EL (cell line): ENCODE measurements at regions not wholly inside any gene's neighbourhood (a gene's known extent, or its start where the extent isn't known, plus 50 kb on each side); places are given as distances from the start of the nearest gene placed in this dataset.
A peak's percentile ranks its signal among the peaks of the same experiment; 100 is the strongest.

Source experiments
- DNase-seq: peaks from one replicate; pipeline ENCODE4 v3.0.0-alpha.2; 2016

- no peak for DNase-seq
Observed at GRCh38 chr15:69939513-69940440, 157.9 kb downstream of the TLE3 start.

GRCh38 chr15:69940441-69941300 is 157.0 kb downstream of the TLE3 start:
- no peak for DNase-seq

- DNase-seq = no peak
Observed at GRCh38 chr15:69941301-69941605, 156.5 kb downstream of the TLE3 start.

DNA sequence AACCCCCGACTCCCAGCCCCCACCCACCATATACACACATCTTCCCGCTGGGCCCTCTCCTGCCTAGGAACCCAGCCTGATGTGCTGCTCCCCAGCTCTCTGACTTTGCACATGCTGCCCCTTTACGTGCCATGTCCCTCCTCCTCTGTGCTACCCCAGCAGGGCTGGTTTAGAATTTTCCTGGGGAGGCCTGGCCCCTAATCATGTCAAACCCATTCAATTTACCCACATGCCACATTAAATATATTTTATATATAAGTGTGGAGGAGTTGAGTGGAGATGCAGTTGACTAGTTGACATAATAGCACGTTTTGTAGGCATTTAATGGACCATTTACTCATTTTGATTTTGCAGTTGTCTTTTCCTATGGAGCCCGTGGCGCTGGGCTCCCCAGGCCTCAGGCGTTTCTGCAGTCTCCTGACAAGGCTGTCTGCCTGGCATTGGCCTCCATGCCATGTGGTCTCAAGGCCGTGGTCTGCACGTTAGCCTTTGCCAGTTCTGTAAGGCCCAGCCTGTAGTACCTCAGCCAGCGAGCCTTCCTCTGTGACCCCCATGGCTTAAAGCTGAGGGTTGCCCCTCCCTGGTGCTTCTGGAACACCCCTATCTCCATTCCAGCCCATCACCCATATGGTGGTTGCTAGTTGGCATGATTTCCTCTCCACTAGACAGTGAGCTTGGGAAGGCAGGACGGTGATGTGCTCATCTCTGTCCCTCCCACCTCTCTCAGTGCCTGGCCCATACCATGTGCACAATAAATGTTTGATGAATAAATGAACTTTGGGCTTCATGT is 155.8 kb downstream of the TLE3 start:
- DNase-seq = no peak

DNA sequence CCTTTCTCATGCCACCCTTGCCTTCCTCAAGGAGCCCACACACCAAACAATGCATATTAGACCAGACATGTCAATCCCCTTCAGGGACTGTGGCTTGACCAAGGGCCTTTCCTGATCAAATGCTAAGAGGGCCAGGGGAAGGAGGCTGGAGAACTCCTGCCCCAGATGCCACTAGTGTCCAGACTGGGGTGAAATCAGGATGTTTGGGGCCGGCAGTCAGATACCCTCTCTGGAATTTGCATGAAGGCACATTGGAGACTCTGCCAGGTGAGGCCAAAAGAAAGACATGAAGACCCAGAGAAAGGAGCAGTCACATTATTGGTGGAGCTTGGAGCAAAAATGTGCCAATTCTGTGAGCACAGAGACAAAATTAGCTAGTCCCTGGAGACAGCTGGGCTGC is 154.1 kb downstream of the TLE3 start:
- no peak for DNase-seq

GRCh38 chr15:69945729-69946128 is 152.0 kb downstream of the TLE3 start:
- DNase-seq = no peak

DNA sequence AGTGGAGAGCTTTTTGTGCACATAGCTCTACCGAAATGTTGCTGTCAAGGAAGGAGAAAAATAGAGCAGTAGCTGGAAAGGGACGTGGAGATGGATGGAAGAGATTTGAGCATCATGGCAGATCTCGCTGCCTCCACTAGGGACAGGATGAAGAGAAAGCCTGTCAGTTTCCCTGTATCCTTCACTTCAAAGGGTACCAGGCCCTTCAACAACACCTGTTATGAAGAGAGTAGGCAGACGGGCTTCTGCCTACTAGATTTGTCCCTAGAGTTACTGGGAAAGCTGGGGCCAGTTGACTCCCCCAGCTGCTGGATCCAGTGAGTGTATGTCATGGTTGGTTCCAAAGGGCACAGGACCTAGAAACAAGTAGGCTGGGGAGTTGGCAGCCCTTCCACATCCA is 150.8 kb downstream of the TLE3 start:
- DNase-seq = no peak

DNA sequence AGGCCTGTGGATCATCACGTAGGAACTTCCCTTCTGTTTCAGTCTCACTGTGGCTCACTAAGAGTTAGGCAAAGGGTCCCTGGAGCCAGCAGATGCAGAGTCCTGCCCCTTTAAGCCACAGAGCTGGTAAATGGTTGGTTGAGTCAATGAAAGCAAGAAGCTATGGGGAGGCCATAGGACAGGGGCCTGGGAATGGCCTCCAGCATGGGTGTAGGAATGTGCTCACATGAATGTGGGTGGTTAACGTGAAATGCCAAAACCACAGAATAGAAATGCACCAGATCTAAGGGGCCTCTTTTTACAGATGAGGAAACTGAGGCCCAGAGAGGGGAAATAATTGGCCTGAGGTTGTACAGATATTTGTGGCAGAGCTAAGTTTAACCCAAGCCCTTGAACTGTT is 150.3 kb downstream of the TLE3 start:
- no peak for DNase-seq

GRCh38 chr15:69949485-69949884 is 148.2 kb downstream of the TLE3 start:
- DNase-seq = no peak

- DNase-seq = no peak
Observed at GRCh38 chr15:69951256-69951897, 146.3 kb downstream of the TLE3 start.

GRCh38 chr15:69951898-69952555 is 145.7 kb downstream of the TLE3 start:
- no peak for DNase-seq

GRCh38 chr15:69953051-69953450 is 144.7 kb downstream of the TLE3 start:
- DNase-seq = no peak

- no peak for DNase-seq
Observed at GRCh38 chr15:69953816-69954215, 143.9 kb downstream of the TLE3 start.

DNA sequence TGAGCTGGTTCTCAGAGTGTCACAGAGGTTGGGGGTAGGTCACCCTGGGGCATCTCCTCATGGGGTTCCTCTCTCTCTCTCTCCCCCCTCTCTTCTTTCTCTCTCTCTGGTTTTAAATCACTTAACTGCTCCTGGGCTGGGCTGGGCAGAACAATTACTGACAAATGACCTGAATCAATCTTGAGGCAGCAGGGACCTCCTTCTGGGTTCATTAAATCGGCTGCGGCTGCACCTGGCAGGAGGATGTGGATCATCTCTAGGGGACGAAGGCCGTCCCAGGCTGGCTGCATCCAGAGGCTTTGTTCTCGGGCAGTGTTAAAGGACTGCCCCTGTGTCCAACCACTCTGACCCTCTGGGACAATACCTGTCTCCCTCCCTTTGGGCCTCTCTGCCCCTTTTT is 143.1 kb downstream of the TLE3 start:
- no peak for DNase-seq

DNA sequence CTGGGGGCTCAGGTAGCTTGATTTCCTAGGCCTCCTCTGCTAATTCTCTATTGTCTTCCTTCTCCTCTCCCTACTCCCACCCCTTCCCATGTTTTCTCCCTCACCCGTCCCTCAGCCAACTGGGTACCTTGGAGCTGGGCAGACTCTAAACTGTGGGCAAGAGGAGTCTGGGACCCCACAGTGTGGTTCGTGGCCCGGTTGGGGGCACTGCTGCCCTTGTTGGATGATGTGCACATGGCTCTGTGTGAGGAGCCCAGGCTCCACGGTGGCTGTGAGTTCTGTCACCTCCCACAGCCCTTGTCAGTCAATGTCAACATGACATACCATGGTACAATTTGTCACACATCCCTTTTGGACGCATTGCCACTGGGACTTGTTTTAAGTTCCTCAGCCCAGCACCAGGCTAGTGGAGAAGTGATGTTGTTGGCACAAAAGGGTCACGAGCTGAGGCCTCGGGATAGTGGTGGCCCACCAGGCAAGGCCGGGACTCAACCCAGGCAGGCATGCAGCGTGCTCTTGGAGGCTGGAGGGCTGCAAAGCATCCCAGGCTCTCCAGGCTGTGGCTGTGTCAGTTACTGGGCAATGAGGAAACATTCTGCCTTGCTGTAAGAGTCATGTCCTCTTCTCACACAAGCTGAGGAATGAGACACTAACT is 142.3 kb downstream of the TLE3 start:
- DNase-seq = no peak

- DNase-seq = no peak
Observed at GRCh38 chr15:69956417-69956816, 141.3 kb downstream of the TLE3 start.

DNA sequence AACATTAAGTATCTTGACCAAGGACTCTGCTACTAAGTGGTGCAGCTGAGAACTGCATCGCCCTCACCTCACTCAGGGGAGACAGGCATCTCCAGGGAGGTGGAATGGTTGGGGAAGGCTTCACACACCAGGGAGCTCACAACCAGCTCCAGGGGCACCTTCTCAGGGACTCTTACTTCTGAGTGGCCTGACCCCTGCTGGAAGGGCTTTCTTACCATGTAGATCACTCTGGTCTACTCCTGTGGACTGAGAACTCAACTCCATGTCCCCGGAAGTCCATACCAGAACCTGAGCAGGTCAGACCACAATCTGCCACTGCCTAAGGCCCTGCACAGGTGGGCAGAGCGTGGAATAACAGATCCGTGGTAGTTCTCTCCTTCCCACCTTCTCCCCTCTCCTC is 140.5 kb downstream of the TLE3 start:
- DNase-seq = peak; percentile 5

DNA sequence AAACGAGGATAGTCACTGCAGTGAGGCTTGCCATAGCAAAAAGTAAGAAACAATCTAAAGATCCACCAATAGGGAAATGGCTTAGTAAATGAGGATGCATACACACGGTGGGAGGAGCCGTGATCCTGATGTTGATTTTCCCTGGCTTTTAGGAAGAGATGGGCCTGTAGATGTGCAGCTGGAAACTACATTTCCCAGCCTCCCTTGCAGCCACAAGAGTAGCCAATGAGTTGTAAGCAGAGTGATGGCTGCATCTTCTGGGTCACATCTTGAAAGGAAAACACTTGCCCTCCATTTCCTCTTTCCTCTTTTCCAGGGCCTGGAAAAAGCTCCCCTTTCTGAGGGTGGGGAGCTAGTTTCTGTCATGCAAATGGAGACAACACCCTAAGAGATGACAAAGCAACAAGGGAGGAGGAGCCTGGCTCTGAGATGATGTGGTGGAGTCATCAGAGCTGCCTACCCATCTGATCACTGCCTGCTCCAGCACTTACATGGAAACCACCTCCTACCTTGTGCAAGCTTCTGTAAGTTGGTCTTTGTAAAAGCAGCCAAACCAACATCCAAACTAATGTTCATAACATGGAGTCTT is 139.1 kb downstream of the TLE3 start:
- DNase-seq = no peak

- DNase-seq = no peak
Observed at GRCh38 chr15:69962561-69962960, 135.2 kb downstream of the TLE3 start.

DNA sequence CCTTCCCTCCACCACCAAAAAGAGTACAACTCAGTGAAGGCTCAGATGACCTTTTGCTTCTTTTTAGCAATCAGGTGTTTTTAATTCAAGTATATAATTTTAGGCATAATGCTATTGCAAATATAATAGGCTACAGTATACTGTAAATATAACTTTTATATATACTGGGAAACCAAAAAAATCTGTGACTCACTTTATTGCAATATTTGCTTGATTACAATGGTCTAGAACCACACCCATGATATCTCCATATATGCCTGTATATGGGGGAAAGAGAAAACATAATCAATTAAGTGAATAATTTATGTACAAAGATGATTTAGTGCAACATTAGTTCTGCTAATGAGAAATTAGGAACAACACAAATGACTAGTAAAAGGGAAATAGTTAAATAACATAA is 134.3 kb downstream of the TLE3 start:
- DNase-seq = no peak

- DNase-seq = no peak
Observed at GRCh38 chr15:69971771-69972170, 125.9 kb downstream of the TLE3 start.
